ENCODE measurements at regions not wholly inside any gene's neighbourhood (a gene's known extent, or its start where the extent isn't known, plus 50 kb on each side); places are given as distances from the start of the nearest gene placed in this dataset.

DNA sequence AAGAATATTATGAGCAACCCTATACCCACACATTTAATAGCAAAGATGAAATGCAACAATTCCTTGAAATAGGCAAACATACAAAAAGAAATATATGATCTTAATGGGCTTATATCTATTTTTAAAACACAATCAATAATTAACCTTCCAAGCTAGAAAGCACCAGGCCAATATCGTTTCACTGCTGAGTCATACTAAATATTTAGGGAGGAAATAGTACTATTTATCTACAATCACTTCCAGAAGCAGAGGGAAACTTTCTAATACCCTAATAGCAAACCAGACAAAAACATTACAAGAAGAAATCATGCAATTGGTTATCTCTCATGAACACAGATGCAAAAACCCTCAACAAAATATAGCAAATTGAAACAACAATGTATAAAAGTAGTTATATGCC is 207.8 kb downstream of the MTHFS start (continued):
- TF ChIP-seq, protein P1, sequence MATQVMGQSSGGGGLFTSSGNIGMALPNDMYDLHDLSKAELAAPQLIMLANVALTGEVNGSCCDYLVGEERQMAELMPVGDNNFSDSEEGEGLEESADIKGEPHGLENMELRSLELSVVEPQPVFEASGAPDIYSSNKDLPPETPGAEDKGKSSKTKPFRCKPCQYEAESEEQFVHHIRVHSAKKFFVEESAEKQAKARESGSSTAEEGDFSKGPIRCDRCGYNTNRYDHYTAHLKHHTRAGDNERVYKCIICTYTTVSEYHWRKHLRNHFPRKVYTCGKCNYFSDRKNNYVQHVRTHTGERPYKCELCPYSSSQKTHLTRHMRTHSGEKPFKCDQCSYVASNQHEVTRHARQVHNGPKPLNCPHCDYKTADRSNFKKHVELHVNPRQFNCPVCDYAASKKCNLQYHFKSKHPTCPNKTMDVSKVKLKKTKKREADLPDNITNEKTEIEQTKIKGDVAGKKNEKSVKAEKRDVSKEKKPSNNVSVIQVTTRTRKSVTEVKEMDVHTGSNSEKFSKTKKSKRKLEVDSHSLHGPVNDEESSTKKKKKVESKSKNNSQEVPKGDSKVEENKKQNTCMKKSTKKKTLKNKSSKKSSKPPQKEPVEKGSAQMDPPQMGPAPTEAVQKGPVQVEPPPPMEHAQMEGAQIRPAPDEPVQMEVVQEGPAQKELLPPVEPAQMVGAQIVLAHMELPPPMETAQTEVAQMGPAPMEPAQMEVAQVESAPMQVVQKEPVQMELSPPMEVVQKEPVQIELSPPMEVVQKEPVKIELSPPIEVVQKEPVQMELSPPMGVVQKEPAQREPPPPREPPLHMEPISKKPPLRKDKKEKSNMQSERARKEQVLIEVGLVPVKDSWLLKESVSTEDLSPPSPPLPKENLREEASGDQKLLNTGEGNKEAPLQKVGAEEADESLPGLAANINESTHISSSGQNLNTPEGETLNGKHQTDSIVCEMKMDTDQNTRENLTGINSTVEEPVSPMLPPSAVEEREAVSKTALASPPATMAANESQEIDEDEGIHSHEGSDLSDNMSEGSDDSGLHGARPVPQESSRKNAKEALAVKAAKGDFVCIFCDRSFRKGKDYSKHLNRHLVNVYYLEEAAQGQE (IDR thresholded peaks at IDR 0.05), result no peak
- TF ChIP-seq HNF4A (conservative IDR thresholded peaks at IDR 0.05) (no peak), FOXA2 (IDR thresholded peaks at IDR 0.05) (no peak), JUND (IDR thresholded peaks at IDR 0.05) (no peak), RAD21 (IDR thresholded peaks at IDR 0.05) (no peak)

DNA sequence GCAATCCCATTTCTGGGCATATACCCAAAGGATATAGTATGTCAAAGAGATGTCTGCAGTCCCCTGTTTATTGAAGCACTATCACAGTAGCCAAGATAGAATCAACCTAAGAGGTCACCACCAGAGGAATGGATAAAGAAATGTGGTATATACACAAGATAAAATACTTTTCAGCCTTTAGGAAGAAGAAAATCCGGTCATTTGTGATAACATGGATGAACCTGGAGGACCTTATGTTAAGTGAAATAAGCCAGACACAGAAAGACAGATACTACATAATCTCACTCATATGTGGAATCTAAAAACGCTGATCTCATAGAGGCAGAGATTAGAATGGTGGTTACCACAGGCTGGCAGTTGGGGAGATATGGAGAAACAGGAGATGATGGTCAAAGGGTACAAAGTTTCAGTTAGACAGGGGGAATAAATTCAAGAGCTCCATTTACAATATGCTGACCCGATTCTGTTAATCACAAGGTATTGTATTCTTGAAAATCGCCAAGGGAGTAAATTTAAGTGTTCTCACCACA is 195.8 kb downstream of the MTHFS start:
- Histone ChIP-seq H3K9ac (ENCODE audit: low read depth in 1 of 2, low read length in 2 of 2) (no peak overlapping the region), H3K27ac (ENCODE audit: low read depth in 1 of 2, low read length in 2 of 2) (no peak overlapping the region), H3K27me3 (ENCODE audit: control insufficient read depth in 4 of 4, insufficient read depth in 4 of 4, low read length in 3 of 4) (no peaks in the 10 kb centered on the region), H3K36me3 (ENCODE audit: control insufficient read depth in 4 of 4, insufficient read depth in 3 of 4, low read depth in 1 of 4, low read length in 3 of 4) (no peaks in the 10 kb centered on the region), H3K9me3 (ENCODE audit: control insufficient read depth in 4 of 4, low read length in 3 of 4) (no peaks in the 10 kb centered on the region), H3K4me3 (ENCODE audit: low read depth in 1 of 3, low read length in 3 of 3) (no peak overlapping the region), H3K4me1 (ENCODE audit: control insufficient read depth in 4 of 4, insufficient read depth in 4 of 4, low read length in 3 of 4) (no peaks in the 10 kb centered on the region)
- 81% methylated on average over 4 of the region's 4 CpGs for WGBS
- DNase-seq (ENCODE audit: low spot score), result no peak
- TF ChIP-seq, protein P2, sequence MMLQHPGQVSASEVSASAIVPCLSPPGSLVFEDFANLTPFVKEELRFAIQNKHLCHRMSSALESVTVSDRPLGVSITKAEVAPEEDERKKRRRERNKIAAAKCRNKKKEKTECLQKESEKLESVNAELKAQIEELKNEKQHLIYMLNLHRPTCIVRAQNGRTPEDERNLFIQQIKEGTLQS (IDR thresholded peaks at IDR 0.05), result no peak
- TF ChIP-seq, protein P3, sequence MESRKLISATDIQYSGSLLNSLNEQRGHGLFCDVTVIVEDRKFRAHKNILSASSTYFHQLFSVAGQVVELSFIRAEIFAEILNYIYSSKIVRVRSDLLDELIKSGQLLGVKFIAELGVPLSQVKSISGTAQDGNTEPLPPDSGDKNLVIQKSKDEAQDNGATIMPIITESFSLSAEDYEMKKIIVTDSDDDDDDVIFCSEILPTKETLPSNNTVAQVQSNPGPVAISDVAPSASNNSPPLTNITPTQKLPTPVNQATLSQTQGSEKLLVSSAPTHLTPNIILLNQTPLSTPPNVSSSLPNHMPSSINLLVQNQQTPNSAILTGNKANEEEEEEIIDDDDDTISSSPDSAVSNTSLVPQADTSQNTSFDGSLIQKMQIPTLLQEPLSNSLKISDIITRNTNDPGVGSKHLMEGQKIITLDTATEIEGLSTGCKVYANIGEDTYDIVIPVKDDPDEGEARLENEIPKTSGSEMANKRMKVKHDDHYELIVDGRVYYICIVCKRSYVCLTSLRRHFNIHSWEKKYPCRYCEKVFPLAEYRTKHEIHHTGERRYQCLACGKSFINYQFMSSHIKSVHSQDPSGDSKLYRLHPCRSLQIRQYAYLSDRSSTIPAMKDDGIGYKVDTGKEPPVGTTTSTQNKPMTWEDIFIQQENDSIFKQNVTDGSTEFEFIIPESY (IDR thresholded peaks at IDR 0.05), result no peak
- TF ChIP-seq GABPA (IDR thresholded peaks at IDR 0.05 in 1 of 2, conservative IDR thresholded peaks at IDR 0.05 in 1 of 2) (no peak), SP1 (IDR thresholded peaks at IDR 0.05) (no peak), HNF4A (conservative IDR thresholded peaks at IDR 0.05) (no peak), NR2F2 (IDR thresholded peaks at IDR 0.05) (no peak), FOXA1 (IDR thresholded peaks at IDR 0.05) (no peak)
- TF ChIP-seq, protein P1 (IDR thresholded peaks at IDR 0.05), result no peak
- TF ChIP-seq, protein P4, sequence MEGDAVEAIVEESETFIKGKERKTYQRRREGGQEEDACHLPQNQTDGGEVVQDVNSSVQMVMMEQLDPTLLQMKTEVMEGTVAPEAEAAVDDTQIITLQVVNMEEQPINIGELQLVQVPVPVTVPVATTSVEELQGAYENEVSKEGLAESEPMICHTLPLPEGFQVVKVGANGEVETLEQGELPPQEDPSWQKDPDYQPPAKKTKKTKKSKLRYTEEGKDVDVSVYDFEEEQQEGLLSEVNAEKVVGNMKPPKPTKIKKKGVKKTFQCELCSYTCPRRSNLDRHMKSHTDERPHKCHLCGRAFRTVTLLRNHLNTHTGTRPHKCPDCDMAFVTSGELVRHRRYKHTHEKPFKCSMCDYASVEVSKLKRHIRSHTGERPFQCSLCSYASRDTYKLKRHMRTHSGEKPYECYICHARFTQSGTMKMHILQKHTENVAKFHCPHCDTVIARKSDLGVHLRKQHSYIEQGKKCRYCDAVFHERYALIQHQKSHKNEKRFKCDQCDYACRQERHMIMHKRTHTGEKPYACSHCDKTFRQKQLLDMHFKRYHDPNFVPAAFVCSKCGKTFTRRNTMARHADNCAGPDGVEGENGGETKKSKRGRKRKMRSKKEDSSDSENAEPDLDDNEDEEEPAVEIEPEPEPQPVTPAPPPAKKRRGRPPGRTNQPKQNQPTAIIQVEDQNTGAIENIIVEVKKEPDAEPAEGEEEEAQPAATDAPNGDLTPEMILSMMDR (IDR thresholded peaks at IDR 0.05; ENCODE audit: low read depth, low read length, missing input control), result no peak

Data from liver (tissue), 8 donors.